ENCODE measurements at regions not wholly inside any gene's neighbourhood (a gene's known extent, or its start where the extent isn't known, plus 50 kb on each side); places are given as distances from the start of the nearest gene placed in this dataset.
"Not testable (repeated sequence)": the region's sequence is repeated elsewhere in the genome, so short reads cannot be mapped to it uniquely, and the experiment has no call there.

GRCh38 chr3:177646749-177647148, 449.5 kb upstream of the TBL1XR1 start:
- no peak for DNase-seq

DNA sequence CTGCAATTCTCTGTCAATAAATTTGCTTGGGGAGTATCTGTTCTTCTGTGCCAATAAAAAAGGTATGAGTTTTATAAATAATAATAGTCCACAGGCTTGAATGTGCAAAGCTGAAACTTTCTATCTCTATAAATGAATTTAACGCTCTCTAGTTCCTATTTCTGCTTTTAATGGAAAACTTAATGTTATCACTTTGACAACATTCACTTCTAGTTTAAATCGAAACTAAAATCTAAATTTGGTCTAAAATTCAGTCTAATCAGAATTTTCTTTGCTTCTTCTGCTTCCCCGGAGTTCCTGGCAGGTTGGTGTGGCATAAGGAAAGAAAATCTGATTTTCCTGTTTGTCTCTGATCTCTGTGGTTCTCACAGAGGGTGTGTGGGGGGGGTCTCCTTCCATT, 450.1 kb upstream of the TBL1XR1 start:
- DNase-seq: no peak

DNA sequence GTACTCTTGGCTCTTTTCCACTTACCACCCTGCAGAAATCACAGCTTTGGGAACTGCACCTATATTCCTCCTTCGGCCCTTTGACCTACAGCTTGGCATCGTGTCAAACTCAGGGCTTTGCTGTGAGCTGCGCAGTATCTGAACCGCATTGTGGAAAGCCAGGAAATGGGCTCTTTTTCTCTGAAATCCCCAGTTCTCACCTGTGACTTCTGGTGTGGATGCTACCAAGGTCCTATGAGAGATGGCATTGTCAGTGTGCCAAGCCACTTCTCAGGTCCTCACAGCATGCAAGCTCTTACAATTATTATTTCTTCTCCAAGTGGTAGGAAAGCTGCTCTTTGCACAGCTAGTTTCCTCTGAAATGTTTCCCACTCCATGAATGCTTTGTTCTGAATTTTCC, 450.6 kb upstream of the TBL1XR1 start:
- DNase-seq: no peak

- no peak for DNase-seq
Measured at GRCh38 chr3:177652556-177653291, 455.4 kb upstream of the TBL1XR1 start.

DNA sequence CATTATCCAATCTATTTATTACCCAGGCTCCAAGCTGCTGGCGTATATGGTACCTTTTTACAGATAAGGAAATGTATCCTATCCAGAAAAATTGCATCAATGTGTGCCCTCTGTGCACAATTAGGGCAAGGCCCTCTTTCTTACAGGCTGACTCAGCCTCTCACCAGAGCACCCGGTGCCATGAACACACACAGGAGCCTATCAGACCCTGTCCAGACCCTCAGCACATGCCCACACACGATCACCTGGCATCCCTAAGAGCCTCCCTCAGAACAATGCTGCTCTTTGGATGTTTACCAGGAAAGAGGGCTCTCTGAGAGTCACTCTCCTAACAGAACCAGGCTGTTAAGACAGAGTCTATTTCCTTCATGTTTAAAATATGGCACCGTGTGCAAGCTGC, 460.0 kb upstream of the TBL1XR1 start:
- no peak for DNase-seq

DNA sequence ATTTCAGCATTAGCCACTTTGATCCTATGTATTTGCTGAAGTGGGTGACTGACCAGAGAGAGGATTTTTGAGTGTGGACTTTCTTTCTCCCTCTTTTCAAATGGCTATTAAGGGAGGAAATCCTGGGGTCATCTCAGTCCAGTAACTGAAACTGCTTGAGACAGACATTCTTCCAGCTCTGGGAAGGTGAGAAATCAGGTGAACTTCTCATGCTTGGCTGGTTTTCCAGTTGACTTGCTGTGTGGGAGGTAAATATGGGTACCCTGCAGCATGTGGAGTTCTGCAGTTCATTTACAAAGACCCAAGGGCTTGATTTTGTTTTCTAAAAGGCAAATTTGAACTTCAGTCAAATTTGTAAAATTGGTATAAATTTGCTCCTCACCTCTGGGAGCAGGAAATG, 461.1 kb upstream of the TBL1XR1 start:
- DNase-seq: no peak

GRCh38 chr3:177664380-177665103, 467.3 kb upstream of the TBL1XR1 start:
- not testable (repeated sequence) for DNase-seq

DNA sequence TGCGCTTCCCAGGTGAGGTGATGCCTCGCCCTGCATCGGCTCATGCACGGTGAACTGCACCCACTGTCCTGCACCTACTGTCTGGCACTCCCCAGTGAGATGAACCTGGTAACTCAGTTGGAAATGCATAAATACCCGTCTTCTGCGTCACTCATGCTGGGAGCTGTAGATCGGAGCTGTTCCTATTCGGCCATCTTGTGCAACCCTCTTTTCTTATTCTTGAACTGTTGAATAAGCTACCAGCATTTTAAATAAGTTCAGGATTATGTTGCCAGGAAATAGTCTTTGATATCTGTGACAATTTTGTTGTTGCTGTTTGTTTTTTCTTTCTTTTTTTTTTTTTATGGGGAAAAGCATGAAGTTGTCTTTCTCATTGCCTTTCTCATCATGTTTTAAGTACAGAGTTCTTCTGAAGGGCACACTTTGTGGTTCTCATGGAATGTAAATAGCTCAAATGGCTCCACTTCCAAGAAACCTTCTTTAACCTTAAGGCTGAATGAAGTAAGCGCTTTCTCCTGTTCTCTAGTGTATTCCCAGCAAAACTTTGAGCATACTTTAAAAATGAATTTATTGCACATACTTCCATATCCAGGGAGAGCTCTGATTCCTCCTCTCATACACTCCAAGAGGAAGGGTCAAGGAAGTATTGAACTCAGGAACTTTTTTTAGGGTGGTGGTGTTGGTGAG, 468.0 kb upstream of the TBL1XR1 start:
- no peak for DNase-seq

GRCh38 chr3:177672252-177672911, 475.1 kb upstream of the TBL1XR1 start:
- no peak for DNase-seq

DNA sequence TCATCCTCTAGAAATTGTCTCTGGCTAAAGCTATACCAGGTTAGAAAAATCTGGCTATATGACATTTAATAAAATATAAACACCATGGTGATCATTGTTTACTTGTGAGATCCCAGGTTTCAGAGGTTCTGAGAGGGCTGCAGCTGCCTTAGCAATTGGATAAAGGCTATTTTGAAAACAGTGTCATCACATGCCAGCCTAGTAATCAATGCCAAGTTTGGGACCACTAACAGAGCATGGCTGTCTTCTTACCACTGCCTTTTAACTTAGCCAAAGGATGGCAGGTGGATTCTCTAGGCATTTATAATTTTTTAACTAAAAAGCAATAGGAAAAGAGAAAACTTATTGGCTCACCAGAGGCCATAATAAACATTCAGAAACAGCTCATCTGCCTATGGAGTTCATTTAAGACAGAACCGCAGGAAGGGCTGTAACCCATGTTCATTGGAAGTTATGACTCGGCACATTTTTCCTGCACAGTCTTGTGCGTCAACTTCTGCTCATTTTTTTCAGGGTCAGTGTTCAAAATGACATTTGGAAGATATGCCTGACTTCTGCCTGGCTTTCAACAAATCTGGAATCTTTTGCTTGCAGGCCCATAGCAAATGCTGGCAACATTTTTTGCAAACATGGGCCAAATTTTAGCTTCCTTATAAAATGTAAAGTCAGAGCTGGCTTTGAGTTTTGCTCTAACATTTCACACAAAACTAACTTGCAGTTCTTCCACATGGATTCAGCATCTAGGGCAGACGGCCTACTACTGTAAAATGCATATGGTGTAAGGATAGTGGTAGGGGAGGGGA, 476.0 kb upstream of the TBL1XR1 start:
- DNase-seq: no peak

DNA sequence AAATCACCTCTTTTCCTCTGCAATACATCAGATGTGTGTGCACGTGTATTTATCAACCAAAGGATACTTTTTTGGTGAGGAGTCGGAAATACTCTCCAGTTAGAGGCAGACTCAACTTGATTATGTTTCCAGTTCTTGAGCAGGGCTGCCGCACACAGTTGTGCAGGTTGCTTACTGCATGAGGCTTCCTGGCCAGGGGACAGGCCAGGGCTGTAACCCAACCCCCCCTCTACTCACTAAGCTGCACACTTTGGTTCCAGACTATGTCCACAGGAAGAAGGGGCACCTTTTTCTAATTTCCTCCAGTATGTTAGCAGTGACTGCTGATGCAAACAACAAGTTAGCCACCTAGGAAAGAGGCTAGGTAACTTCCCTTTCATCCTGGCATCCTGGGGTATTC, 476.9 kb upstream of the TBL1XR1 start:
- DNase-seq: no peak

DNA sequence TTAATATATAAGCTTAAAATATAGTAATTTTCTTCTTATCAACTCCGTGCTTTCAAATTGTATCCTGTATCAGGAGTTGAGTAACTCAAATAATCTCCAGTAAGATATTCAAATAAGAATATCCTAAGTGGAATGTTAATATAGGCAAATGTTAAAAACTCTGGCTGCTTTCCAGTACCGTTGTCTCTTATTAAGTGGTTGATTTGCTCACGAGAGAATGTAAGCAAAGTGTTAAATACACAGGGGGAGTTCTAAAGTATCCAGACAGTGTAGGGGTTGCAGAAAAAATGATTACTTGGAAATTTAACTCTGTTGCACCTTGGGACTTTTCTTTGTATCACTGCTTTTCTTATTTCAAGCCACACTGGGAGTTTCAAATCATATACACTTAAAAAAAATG, 478.9 kb upstream of the TBL1XR1 start:
- DNase-seq: no peak

DNA sequence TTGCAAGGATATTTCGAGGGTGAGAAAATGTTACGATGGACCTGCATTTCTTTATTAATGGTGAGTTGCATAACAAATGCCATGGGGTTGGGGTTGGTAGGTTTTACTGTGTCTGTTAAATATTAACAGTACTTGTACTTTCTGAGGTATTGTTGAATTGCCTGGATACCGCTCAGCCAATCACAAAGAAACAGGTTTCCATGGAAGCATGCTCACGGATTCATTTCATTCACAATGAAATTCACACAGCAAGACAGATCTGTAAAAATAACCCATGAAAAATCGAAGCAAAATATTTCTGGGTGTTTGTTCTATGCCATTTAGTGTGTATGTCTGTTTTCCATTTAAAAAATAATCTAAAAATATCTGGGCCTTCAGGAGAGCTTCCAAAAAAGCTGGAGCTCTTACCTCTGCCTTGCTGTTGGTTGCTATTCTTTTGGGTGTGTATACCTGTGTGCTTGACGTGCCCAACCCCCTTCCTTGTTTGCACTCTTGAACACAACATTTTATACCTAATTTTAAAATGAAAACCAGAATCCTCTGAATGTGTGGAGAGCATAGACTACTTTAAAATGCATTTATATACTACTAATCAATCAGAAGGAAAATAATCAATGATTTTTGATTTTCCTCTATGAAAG, 479.8 kb upstream of the TBL1XR1 start:
- DNase-seq: no peak

- no peak for DNase-seq
Measured at GRCh38 chr3:177679568-177680471, 482.5 kb upstream of the TBL1XR1 start.

GRCh38 chr3:177680472-177680821, 483.2 kb upstream of the TBL1XR1 start:
- DNase-seq: no peak

GRCh38 chr3:177681156-177681555, 483.9 kb upstream of the TBL1XR1 start:
- DNase-seq: no peak

- DNase-seq: no peak
Measured at GRCh38 chr3:177681852-177682251, 484.6 kb upstream of the TBL1XR1 start.

DNA sequence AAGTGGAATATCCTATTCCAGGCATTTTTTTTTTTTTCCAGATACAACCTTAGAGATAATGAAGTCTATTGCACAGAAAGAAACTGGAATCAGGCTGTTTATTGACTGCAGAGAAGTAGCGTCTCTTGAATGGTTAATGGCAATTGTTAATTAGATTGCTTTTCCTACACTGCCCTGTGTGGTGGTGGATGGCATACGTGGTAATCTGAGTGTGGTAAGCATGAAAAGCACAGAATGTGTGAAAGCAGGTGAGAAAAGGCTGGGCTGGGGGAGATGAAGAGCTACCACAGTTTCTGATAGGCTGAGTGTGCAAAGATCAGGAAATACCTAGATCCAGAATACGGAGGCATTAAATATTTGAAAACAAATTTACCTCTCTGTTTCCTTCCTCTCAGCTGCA, 486.3 kb upstream of the TBL1XR1 start:
- no peak for DNase-seq

DNA sequence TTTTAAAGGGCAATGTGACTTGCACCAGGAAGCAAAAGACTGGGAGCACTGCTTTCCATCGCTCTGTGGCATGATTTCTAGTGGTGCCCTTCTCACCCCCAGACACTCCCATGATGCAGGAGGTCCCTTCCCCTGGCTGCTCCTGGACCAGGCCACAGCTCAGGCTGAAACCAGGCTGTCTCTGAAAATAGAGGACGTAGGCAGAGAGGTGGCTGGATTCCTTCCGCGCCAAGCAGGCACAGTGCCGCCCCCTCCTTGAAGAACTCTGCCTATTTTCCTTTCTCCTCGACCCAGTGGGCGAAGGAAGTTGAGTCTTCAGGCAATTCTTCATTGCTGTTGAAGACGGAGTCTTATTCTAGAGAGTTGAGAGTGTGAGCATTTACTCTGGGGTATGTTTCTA, 489.4 kb upstream of the TBL1XR1 start:
- DNase-seq: no peak

GRCh38 chr3:177687291-177687690, 490.0 kb upstream of the TBL1XR1 start:
- DNase-seq: no peak

DNA sequence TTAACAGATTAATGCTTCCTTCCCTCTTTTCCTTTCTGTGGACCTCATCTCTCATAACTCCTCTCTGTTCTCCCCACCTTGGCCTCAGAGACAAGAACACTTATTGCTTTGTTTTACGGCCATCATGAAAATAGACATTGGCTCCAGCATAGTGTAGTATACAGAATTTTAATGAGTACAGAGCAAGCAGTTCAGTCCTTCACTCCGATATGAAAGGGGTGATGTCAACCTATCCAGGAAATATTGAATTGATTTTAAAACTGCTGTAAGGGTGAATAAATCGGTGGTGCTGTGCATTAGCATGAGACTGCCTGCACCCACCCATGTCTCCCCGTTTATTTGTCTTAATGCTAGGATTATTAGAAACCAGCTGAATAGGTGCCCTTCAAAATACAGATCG, 490.9 kb upstream of the TBL1XR1 start:
- DNase-seq: no peak
